Neural progenitor cell (in vitro differentiated cells): ENCODE measurements at regions not wholly inside any gene's neighbourhood (a gene's known extent, or its start where the extent isn't known, plus 50 kb on each side); places are given as distances from the start of the nearest gene placed in this dataset.

Experiments
- EZH2 ChIP-seq: fragments of 200-600 bp; sonication (generic); IDR thresholded peaks from 2 replicates; pipeline ENCODE4 v1.6.1; 2017; ENCODE audit warnings: antibody characterized with exemption, mild to moderate bottlenecking, moderate library complexity
- TF ChIP-seq, protein P1 (sequence below): fragments of 200-600 bp; sonication (generic); IDR thresholded peaks from 2 replicates; pipeline ENCODE4 v1.5.1; 2017; ENCODE audit warnings: antibody characterized with exemption, mild to moderate bottlenecking

DNA sequence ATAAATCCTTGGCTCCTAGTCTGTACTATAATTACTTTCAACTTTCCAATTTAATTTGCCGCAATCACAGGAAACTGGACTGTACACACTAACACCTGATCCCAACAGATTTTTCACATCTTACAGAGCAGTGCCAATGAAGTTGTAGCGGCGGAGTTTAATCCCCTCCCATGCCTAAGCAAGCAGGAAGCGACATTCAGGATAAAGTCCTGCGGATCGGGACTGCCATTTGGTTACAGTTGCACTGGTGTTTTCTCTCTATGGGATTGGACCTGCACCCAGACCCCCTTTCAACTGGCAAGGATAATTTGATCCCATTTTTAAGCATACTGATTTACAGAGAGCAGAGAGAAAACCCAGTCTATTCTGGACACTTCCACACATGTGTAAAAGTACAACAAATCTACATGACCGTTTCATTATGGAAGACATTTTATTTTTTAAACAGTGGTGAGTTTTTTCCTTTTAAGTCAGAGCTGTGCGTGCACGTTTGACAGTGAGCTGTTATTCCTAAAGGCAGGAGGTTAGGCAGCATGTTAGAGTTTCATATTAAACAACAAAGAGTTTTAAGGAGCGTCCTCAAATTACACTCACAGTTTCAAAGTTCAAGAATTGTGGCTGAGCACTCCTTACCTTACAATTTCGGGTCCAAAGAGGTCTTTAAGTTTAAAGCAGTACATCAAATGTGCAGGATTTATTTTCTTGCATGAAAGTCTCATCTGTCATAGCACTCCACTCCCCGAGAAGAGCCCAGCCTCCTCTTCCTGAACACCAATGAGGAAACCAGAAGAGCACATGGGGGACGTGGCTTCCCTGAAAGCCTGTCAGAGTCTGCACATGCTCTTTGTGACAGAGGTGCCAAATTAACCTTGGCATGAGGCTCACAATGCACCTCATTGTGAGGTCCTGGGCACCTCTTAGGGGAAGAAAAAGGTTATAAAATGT is 141.6 kb upstream of the RFC3 start:
- TF ChIP-seq, protein P1, sequence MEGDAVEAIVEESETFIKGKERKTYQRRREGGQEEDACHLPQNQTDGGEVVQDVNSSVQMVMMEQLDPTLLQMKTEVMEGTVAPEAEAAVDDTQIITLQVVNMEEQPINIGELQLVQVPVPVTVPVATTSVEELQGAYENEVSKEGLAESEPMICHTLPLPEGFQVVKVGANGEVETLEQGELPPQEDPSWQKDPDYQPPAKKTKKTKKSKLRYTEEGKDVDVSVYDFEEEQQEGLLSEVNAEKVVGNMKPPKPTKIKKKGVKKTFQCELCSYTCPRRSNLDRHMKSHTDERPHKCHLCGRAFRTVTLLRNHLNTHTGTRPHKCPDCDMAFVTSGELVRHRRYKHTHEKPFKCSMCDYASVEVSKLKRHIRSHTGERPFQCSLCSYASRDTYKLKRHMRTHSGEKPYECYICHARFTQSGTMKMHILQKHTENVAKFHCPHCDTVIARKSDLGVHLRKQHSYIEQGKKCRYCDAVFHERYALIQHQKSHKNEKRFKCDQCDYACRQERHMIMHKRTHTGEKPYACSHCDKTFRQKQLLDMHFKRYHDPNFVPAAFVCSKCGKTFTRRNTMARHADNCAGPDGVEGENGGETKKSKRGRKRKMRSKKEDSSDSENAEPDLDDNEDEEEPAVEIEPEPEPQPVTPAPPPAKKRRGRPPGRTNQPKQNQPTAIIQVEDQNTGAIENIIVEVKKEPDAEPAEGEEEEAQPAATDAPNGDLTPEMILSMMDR = no peak
- no peak for TF ChIP-seq EZH2
